Neural progenitor cell (in vitro differentiated cells): ENCODE measurements at regions not wholly inside any gene's neighbourhood (a gene's known extent, or its start where the extent isn't known, plus 50 kb on each side); places are given as distances from the start of the nearest gene placed in this dataset.

Experiments used
- DNase-seq: peaks from one replicate; pipeline ENCODE4 v3.0.0-alpha.2; 2016; ENCODE audit warnings: low spot score
- H2AFZ ChIP-seq: fragments of 200-600 bp; sonication (generic); replicated peaks from 2 replicates; pipeline ENCODE4 v1.6.1; 2016; ENCODE audit warnings: antibody characterized with exemption
- H3F3A ChIP-seq: fragments of 200-600 bp; sonication (generic); 2 replicates; pipeline ENCODE4 v1.6.1; 2016; ENCODE audit warnings: antibody characterized with exemption, low read depth
- H3K27ac ChIP-seq: fragments of 200-600 bp; sonication (generic); 2 replicates; pipeline ENCODE4 v1.5.1; 2016; ENCODE audit warnings: mild to moderate bottlenecking
- H3K27me3 ChIP-seq: fragments of 200-600 bp; sonication (generic); 2 replicates; pipeline ENCODE4 v1.6.1; 2016; ENCODE audit warnings: mild to moderate bottlenecking, moderate library complexity
- H3K36me3 ChIP-seq: fragments of 200-600 bp; sonication (generic); 2 replicates; pipeline ENCODE4 v1.5.1; 2016
- H3K4me1 ChIP-seq: fragments of 200-600 bp; sonication (generic); 2 replicates; pipeline ENCODE4 v1.6.1; 2016; ENCODE audit warnings: mixed run types
- H3K4me2 ChIP-seq: fragments of 200-600 bp; sonication (generic); 2 replicates; pipeline ENCODE4 v1.6.1; 2016
- H3K4me3 ChIP-seq: fragments of 200-600 bp; sonication (generic); 2 replicates; pipeline ENCODE4 v1.5.1; 2016
- H3K79me2 ChIP-seq: fragments of 200-600 bp; sonication (generic); 2 replicates; pipeline ENCODE4 v1.6.1; 2016; ENCODE audit warnings: low read depth
- H3K9ac ChIP-seq: fragments of 200-600 bp; sonication (generic); 2 replicates; pipeline ENCODE4 v1.6.1; 2016
- H3K9me3 ChIP-seq: fragments of 200-600 bp; sonication (generic); 2 replicates; pipeline ENCODE4 v1.5.1; 2016; ENCODE audit warnings: low read depth
- H4K20me1 ChIP-seq: fragments of 200-600 bp; sonication (generic); 2 replicates; pipeline ENCODE4 v1.6.1; 2016; ENCODE audit warnings: low read depth
- H3K27ac Mint-ChIP-seq: 3 replicates; pipeline ENCODE4 v1.8.0; 2021; ENCODE audit warnings: mixed read lengths
- H3K27me3 Mint-ChIP-seq: 2 replicates; pipeline ENCODE4 v1.8.0; 2022; ENCODE audit warnings: low read depth, mild to moderate bottlenecking, inconsistent platforms, moderate library complexity, mixed read lengths; ENCODE audit not compliant: insufficient read depth
- H3K36me3 Mint-ChIP-seq: 3 replicates; pipeline ENCODE4 v1.8.0; 2021; ENCODE audit warnings: mixed read lengths
- H3K4me1 Mint-ChIP-seq: 3 replicates; pipeline ENCODE4 v1.8.0; 2021; ENCODE audit warnings: mixed read lengths
- H3K4me3 Mint-ChIP-seq: 3 replicates; pipeline ENCODE4 v1.8.0; 2021; ENCODE audit warnings: mild to moderate bottlenecking, moderate library complexity, mixed read lengths
- H3K9me3 Mint-ChIP-seq: 3 replicates; pipeline ENCODE4 v1.8.0; 2020; ENCODE audit warnings: mixed read lengths
- EZH2 ChIP-seq: fragments of 200-600 bp; sonication (generic); IDR thresholded peaks from 2 replicates; pipeline ENCODE4 v1.6.1; 2017; ENCODE audit warnings: antibody characterized with exemption, mild to moderate bottlenecking, moderate library complexity
- EZH2phosphoT487 ChIP-seq: fragments of 200-600 bp; sonication (generic); IDR thresholded peaks from 2 replicates; pipeline ENCODE4 v1.6.1; 2017; ENCODE audit warnings: antibody characterized with exemption
- TF ChIP-seq, protein P1 (sequence below): fragments of 200-600 bp; sonication (generic); IDR thresholded peaks from 2 replicates; pipeline ENCODE4 v1.5.1; 2017; ENCODE audit warnings: antibody characterized with exemption, mild to moderate bottlenecking

DNA sequence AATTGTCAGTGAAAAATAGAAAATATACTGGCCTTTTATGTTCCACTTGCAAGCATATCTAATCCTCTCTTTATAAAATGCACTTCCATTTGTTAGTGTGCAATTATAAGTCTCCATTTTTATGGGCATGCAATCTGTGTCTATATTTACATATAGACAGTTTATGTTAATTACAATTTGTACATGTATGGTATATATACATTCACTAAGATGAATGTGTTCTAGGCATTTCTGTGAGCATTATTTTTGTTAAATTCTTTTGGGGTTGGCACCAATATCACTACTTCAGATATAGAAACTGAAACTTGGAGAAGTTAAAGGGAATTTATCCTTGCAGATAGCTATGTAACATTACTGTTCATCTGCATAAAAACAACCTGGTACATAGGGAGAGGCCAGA is 470.8 kb upstream of the LMO3 start:
- Histone ChIP-seq H3K4me2 (no peak overlapping the region), H3F3A (no peaks in the 10 kb centered on the region), H3K9ac (no peak overlapping the region), H3K27me3 (no peaks in the 10 kb centered on the region), H3K27ac (no peak overlapping the region), H3K4me3 (no peak overlapping the region), H3K9me3 (no peaks in the 10 kb centered on the region), H4K20me1 (no peaks in the 10 kb centered on the region), H3K4me1 (no peaks in the 10 kb centered on the region), H3K79me2 (no peaks in the 10 kb centered on the region), H2AFZ (no peak overlapping the region), H3K36me3 (no peaks in the 10 kb centered on the region)
- Mint-ChIP-seq H3K36me3 (no peaks in the 10 kb centered on the region), H3K9me3 (no peaks in the 10 kb centered on the region), H3K4me3 (no peak overlapping the region), H3K4me1 (peaks cover 11% of the 10 kb centered on the region), H3K27me3 (no peaks in the 10 kb centered on the region), H3K27ac (no peak overlapping the region)
- DNase-seq: no peak
- TF ChIP-seq, protein P1, sequence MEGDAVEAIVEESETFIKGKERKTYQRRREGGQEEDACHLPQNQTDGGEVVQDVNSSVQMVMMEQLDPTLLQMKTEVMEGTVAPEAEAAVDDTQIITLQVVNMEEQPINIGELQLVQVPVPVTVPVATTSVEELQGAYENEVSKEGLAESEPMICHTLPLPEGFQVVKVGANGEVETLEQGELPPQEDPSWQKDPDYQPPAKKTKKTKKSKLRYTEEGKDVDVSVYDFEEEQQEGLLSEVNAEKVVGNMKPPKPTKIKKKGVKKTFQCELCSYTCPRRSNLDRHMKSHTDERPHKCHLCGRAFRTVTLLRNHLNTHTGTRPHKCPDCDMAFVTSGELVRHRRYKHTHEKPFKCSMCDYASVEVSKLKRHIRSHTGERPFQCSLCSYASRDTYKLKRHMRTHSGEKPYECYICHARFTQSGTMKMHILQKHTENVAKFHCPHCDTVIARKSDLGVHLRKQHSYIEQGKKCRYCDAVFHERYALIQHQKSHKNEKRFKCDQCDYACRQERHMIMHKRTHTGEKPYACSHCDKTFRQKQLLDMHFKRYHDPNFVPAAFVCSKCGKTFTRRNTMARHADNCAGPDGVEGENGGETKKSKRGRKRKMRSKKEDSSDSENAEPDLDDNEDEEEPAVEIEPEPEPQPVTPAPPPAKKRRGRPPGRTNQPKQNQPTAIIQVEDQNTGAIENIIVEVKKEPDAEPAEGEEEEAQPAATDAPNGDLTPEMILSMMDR: no peak
- TF ChIP-seq EZH2phosphoT487 (no peak), EZH2 (no peak)

DNA sequence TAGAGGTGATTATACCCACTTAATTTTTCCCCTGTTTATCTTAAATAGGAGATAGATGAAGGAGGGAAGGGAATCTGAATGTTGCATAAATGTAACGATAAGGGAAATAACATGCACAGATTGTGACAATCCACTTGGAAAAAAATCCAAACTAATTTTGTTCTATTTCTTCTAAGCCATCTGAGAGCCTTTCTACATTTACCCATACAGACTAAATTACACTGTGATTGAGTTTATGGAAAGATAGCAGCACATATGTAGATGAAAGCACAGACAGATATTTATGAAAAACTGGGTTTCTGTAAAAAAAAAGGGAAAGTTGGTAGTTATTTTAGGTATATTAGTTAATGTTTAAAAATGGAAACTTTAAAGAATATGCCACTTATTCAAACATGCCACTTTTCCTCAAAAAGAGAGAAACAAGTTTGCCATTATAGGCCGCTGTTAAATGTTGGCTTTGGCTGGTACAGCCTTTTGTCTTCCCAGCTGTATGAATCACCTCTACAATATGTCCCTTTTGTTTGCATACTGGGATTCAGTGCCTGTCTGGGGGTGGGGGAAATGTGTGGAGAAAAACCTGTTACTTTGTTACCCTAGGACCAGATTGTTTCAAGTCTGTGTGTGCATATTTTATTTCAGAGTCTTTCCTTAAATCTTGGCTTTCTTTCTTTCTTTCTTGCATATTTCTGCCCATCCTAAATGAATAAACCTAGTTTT is 470.2 kb upstream of the LMO3 start:
- Mint-ChIP-seq H3K36me3 (no peaks in the 10 kb centered on the region), H3K27ac (no peak overlapping the region), H3K4me3 (no peak overlapping the region), H3K9me3 (no peaks in the 10 kb centered on the region), H3K4me1 (peaks cover 11% of the 10 kb centered on the region), H3K27me3 (no peaks in the 10 kb centered on the region)
- no peak overlapping the region for H3K9ac ChIP-seq
- H3K4me1 ChIP-seq: no peaks in the 10 kb centered on the region
- no peak overlapping the region for H2AFZ ChIP-seq
- H3K27ac ChIP-seq: no peak overlapping the region
- no peak for DNase-seq
- H3F3A ChIP-seq: no peaks in the 10 kb centered on the region
- no peak overlapping the region for H3K4me2 ChIP-seq
- no peaks in the 10 kb centered on the region for H3K36me3 ChIP-seq
- no peak for TF ChIP-seq EZH2phosphoT487
- no peak for TF ChIP-seq EZH2
- TF ChIP-seq, protein P1: no peak
- H3K27me3 ChIP-seq: no peaks in the 10 kb centered on the region
- no peaks in the 10 kb centered on the region for H3K9me3 ChIP-seq
- H3K4me3 ChIP-seq: no peak overlapping the region
- no peaks in the 10 kb centered on the region for H4K20me1 ChIP-seq
- H3K79me2 ChIP-seq: no peaks in the 10 kb centered on the region

DNA sequence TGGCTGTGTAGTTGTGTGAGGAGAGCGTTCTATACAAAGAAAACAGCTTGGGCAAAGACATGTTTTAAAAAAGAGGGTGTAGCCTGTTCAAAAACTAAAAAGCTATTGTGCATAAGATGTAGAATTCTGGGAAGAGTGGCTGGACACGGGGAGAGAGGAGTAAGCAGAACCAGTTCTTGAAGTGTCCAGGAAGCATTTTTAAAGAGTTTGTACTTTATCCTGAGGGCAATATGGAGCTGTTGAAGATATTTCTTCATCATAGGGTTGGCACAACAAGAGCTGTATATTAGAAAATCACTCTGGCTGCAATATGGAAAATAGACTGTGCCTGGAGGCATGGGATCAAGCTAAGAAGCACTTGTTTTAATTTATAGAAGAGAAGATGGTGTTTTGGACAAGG is 458.9 kb upstream of the LMO3 start:
- TF ChIP-seq EZH2phosphoT487: no peak
- Histone ChIP-seq H3K9me3 (no peaks in the 10 kb centered on the region), H3K4me1 (no peaks in the 10 kb centered on the region), H3K27me3 (no peaks in the 10 kb centered on the region), H3F3A (no peaks in the 10 kb centered on the region), H3K79me2 (no peaks in the 10 kb centered on the region), H4K20me1 (no peaks in the 10 kb centered on the region), H3K36me3 (no peaks in the 10 kb centered on the region), H3K27ac (no peak overlapping the region), H2AFZ (no peak overlapping the region), H3K9ac (no peak overlapping the region), H3K4me3 (no peak overlapping the region), H3K4me2 (no peak overlapping the region)
- Mint-ChIP-seq H3K27ac (no peak overlapping the region), H3K4me1 (peaks cover 6% of the 10 kb centered on the region), H3K36me3 (no peaks in the 10 kb centered on the region), H3K9me3 (no peaks in the 10 kb centered on the region), H3K27me3 (no peaks in the 10 kb centered on the region), H3K4me3 (no peak overlapping the region)
- DNase-seq: no peak

DNA sequence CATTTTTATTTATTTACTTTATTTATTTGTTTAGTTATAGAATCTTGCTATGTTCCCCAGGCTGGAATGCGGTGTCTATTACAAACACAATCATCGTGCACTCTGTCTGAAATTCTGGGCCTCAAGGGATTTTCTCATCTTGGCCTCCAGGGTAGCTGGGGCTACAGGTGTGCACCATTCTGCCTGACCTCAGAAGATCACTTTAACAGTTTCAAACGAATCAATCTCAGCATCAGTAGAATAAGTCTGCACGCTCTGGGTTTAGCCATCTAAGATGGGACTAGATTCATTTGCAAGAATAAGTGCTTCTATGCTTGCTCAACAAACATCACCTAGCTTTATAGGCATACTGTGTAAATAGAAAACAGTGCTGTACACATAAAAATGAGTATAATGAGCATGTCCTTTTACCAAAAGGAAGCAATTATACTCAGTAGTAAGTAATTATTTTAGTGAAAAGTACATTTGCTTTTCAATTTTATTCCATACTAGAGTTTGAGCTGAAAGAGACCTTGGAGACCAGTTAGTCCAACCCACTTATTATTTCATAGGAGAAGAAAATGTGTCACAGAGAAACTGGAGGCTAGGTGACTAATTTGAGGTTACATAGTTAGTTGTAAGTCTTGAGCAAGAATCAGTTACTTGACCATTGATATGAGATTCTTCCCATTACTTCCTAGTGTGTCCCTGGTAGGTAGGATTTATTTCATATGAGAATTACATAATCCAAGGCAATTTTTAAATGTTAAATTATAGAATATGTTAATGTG is 456.5 kb upstream of the LMO3 start:
- H2AFZ ChIP-seq: no peak overlapping the region
- no peaks in the 10 kb centered on the region for H3K4me1 ChIP-seq
- no peaks in the 10 kb centered on the region for H3K36me3 ChIP-seq
- H3F3A ChIP-seq: no peaks in the 10 kb centered on the region
- no peaks in the 10 kb centered on the region for H3K27me3 ChIP-seq
- H3K9me3 ChIP-seq: no peaks in the 10 kb centered on the region
- no peak overlapping the region for H3K27ac ChIP-seq
- no peak for DNase-seq
- H4K20me1 ChIP-seq: no peaks in the 10 kb centered on the region
- H3K79me2 ChIP-seq: no peaks in the 10 kb centered on the region
- H3K4me2 ChIP-seq: no peak overlapping the region
- TF ChIP-seq EZH2phosphoT487 (no peak), EZH2 (no peak)
- TF ChIP-seq, protein P1: no peak
- H3K9ac ChIP-seq: no peak overlapping the region
- H3K36me3 Mint-ChIP-seq: no peaks in the 10 kb centered on the region
- no peak overlapping the region for H3K4me3 Mint-ChIP-seq
- no peak overlapping the region for H3K27ac Mint-ChIP-seq
- no peak overlapping the region for H3K4me3 ChIP-seq
- H3K27me3 Mint-ChIP-seq: no peaks in the 10 kb centered on the region
- H3K9me3 Mint-ChIP-seq: no peaks in the 10 kb centered on the region
- peaks cover 8% of the 10 kb centered on the region for H3K4me1 Mint-ChIP-seq
